HG03103 (cell line): ENCODE measurements at regions not wholly inside any gene's neighbourhood (a gene's known extent, or its start where the extent isn't known, plus 50 kb on each side); places are given as distances from the start of the nearest gene placed in this dataset.

Experiments
- ATAC-seq: cut with Tn5 transposase; IDR thresholded peaks from one replicate; pipeline ENCODE4 v1.9.1; 2021; ENCODE audit warnings: low read depth; ENCODE audit not compliant: unreplicated experiment

DNA sequence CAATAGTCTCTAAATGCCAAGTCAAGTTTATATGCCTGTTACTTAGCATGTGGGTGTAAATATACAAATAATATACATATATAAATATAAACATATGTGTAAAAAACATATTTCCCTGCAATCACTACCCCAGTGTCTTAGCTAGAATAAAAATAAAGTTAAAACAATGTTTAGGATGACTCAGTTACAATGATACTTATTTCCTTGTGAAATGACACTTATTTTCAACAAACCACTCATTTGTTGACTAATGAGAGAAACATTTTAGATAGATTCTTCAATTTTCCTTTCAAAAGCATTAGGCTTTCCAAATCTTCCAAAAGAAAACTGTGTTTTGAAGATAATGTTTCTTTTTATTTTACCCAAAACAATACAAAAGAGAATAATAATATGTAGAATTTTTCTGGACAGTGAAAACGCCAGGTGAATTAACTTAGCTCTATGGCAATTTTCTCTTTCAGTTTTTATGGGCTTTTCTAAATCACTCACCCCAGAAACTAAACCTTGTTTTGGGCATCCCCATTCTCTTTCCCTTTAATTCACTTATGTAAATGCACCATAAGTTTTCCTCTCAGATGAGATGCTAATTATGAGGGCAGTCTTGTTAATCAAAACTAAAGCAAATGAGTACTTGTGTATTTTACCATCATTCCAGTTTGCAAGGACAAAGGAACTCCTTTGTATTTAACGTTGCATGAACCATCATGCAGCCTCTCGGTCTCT is 465.9 kb downstream of the BCAT1 start:
- ATAC-seq: no peak

- no peak for ATAC-seq
Measured at GRCh38 chr12:24482044-24482443, 466.9 kb downstream of the BCAT1 start.

DNA sequence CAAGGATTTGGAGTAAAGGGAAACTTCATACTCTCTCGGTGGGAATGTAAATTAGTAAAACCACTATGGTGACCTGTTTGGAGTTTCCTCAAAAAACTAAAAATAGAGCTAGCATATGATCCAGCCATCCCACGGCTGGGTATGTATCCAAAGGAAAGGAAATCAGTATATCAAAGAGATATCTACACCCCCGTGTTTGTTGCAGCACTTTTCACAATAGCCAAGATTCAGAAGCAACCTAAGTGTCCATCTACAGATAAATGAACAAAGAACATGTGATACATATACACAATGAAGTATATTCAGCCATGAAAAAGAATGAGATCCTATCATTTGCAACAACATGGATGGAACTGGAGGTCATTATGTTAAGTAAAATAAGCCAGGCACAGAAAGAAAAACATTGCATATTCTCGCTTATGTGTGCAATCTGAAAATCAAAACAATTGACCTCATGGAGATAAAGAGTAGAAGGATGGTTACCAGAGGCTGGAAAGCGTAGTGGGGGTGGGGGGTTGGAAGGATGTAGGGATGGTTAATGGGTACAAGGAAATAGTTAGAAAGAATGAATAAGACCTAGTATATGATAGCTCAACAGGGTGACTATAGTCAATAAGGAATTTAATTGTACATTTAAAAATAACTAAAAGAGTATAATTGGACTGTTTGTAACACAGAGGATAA is 468.0 kb downstream of the BCAT1 start:
- ATAC-seq: no peak

DNA sequence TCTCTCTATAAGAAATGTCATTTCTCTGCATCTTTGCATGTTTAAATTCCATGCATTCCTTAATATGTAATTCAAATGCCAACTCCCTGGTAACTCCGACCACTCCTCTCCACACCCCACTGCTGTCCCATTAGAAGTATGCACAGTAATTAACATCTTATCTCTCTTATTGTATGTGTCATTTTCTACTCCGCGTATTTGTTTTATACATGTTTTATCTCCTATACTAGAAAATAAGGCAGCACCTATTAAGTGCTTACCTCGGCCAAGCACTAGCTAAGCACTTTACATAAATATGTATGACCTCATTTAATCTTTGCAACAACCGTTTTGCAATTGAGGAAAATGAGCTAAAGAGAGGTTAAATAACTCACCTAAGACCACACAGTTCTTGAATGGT is 469.8 kb downstream of the BCAT1 start:
- no peak for ATAC-seq

DNA sequence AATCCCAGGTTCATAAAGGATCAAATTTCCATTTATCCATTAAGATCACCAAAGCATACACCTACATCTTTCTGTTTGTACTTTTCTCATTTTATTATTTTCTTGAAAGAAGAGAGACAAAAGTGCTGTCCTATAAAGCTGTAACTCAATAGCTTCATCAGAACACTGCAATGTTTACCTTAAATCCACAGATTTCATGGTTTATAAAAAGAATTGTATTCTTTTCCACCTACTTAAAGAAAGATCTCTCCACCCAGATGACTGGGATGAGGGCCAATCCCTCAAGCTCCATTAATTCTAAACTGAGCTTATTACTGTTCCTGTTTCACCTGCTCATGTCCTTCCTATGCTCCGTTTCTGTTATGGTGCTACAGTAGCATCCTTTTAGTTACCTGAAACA is 470.6 kb downstream of the BCAT1 start:
- no peak for ATAC-seq

DNA sequence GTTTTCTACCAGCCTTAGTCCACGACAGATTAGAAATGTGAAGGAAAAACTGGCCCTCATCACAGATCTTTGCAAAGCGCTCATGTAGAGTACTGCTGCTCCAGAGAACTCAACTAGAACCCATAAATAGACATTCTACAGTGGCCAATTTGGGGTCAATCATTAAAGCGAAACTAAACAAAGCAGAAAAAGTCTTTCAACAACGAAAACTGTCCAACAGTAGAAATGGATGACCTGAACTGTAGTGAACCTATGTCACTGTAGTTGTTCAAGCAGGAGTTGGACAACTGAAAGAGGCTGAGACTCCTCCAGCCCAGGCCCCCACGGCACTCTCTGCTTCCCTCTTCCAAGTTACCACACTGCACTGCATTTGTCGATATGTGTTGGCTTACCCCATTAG is 472.6 kb downstream of the BCAT1 start:
- ATAC-seq: no peak

- ATAC-seq: no peak
Measured at GRCh38 chr12:24475337-24475736, 473.6 kb downstream of the BCAT1 start.

GRCh38 chr12:24473097-24473496 is 475.8 kb downstream of the BCAT1 start:
- no peak for ATAC-seq

- ATAC-seq: no peak
Measured at GRCh38 chr12:24470050-24470449, 478.9 kb downstream of the BCAT1 start.

GRCh38 chr12:24469089-24469488 is 479.8 kb downstream of the BCAT1 start:
- ATAC-seq: no peak

- no peak for ATAC-seq
Measured at GRCh38 chr12:24467226-24467625, 481.7 kb downstream of the BCAT1 start.

DNA sequence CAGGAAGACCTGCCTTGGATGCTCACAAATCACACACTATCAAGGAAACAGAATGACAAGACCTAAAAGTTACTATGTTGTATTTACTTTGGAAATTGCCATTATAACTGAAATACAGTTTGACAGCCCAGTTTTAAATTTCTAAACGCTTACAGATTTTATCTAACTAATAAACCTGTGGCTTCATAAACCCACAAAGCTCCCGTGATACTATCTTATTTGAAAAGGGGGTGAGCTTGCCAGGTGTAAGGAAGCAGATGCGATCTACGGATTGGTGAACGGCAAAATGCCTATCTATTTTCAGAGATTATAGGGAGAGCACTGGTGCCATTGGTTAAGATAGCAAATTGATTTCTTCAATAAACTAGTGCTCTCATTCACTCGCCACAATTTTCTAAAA is 485.5 kb downstream of the BCAT1 start:
- no peak for ATAC-seq

- ATAC-seq: no peak
Measured at GRCh38 chr12:24462946-24463345, 486.0 kb downstream of the BCAT1 start.

GRCh38 chr12:24460506-24460905 is 488.4 kb downstream of the BCAT1 start:
- no peak for ATAC-seq

GRCh38 chr12:24460099-24460498 is 488.8 kb downstream of the BCAT1 start:
- ATAC-seq: no peak

- ATAC-seq: no peak
Measured at GRCh38 chr12:24455811-24456210, 493.1 kb downstream of the BCAT1 start.

- no peak for ATAC-seq
Measured at GRCh38 chr12:24447678-24448077, 498.2 kb upstream of the SOX5 start.

- no peak for ATAC-seq
Measured at GRCh38 chr12:24446287-24446686, 496.8 kb upstream of the SOX5 start.

- ATAC-seq: no peak
Measured at GRCh38 chr12:24444634-24445033, 495.2 kb upstream of the SOX5 start.

DNA sequence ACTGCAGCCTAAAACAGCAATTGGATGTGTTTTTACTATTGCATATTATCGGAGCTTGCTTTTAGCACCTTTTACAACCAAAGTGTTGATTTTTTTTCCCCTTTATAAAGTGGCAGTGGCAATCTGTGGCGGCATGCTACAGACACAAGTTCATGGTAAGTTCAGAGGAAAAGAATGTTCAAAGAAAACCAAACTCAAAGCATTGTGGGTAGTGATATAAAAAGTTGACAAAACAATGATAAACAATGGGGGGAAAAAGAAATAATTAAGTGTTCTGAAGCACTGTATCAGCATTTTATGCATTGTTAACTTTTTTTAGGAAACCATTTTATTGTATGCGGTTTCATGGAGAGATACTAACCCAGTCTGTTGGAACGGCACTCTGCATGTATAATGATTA is 492.0 kb upstream of the SOX5 start:
- ATAC-seq: no peak

- no peak for ATAC-seq
Measured at GRCh38 chr12:24436667-24437066, 487.2 kb upstream of the SOX5 start.

GRCh38 chr12:24431872-24432271 is 482.4 kb upstream of the SOX5 start:
- ATAC-seq: no peak
